ENCODE measurements at regions not wholly inside any gene's neighbourhood (a gene's known extent, or its start where the extent isn't known, plus 50 kb on each side); places are given as distances from the start of the nearest gene placed in this dataset.

DNA sequence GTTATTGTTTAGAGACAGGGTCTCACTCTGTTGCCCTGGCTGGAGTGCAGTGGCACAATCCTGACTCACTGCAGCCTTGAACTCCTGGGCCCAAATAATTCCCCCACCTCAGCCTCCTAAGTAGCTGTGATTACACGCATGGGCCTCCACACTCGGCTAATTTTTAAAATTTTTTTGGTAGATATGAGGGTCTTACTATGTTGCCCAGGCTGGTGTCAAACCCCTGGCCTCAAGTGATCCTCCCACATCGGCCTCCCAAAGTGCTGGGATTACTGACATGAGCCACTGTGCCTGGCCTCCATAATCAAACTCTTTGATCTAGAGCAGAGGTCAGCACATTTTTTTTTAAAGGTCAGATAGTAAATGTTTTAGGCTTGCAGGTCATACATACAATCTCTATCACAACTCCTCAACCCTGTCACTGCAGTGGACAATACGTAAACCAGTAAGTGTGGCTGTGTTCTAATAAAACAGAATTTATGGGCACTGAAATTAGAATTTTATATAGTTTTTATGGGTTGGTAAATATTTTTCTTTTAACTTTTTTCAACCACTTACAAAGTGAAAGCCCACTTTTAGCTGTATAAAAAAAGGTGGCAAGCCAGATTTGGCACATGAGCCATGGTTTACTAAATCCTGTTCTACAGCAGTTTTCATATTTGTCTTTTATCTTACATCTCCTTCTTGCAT is 105.1 kb upstream of the RAPGEF2 start:
- H3K9ac ChIP-seq = no peak overlapping the region
- no peaks in the 10 kb centered on the region for H3K9me3 ChIP-seq (ENCODE audit: control insufficient read depth, low read length)
- H3K4me1 ChIP-seq = no peaks in the 10 kb centered on the region
- no peaks in the 10 kb centered on the region for H3K79me2 ChIP-seq
- H3K27ac ChIP-seq = no peak overlapping the region
- H3K27me3 ChIP-seq (ENCODE audit: control insufficient read depth, insufficient read depth, low read length) = no peaks in the 10 kb centered on the region
- no peaks in the 10 kb centered on the region for H3K36me3 ChIP-seq (ENCODE audit: control insufficient read depth, insufficient read depth, low read length)
- TF ChIP-seq, protein P1, sequence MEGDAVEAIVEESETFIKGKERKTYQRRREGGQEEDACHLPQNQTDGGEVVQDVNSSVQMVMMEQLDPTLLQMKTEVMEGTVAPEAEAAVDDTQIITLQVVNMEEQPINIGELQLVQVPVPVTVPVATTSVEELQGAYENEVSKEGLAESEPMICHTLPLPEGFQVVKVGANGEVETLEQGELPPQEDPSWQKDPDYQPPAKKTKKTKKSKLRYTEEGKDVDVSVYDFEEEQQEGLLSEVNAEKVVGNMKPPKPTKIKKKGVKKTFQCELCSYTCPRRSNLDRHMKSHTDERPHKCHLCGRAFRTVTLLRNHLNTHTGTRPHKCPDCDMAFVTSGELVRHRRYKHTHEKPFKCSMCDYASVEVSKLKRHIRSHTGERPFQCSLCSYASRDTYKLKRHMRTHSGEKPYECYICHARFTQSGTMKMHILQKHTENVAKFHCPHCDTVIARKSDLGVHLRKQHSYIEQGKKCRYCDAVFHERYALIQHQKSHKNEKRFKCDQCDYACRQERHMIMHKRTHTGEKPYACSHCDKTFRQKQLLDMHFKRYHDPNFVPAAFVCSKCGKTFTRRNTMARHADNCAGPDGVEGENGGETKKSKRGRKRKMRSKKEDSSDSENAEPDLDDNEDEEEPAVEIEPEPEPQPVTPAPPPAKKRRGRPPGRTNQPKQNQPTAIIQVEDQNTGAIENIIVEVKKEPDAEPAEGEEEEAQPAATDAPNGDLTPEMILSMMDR (IDR thresholded peaks at IDR 0.05) = no peak
- no peak overlapping the region for H3K4me2 ChIP-seq (ENCODE audit: low read length)
- no peak overlapping the region for H3K4me3 ChIP-seq (ENCODE audit: low read depth, low read length)
- no peak overlapping the region for H2AFZ ChIP-seq

DNA sequence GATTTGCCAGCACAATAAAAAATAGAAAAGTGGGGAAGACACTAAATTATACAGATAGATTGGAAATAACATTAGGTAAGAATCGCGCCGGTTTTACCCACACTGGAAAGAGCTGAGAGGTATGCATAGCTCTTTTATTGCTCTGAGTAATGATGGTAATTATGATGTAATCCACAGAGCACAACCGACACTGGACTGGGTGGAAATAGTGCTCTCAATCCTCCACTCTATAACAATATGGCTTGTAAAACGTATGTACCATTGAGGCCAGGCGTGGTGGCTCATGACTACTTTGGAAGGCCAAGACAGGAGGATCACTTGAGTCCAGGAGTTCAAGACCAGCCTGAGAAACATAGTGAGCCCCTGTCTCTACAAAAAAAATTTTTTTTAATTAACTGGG is 104.3 kb upstream of the RAPGEF2 start:
- Histone ChIP-seq H3K4me2 (ENCODE audit: low read length) (no peak overlapping the region), H3K9ac (no peak overlapping the region), H3K27ac (no peak overlapping the region), H2AFZ (no peak overlapping the region), H3K4me3 (ENCODE audit: low read depth, low read length) (no peak overlapping the region), H3K27me3 (ENCODE audit: control insufficient read depth, insufficient read depth, low read length) (no peaks in the 10 kb centered on the region), H3K4me1 (no peaks in the 10 kb centered on the region), H3K79me2 (no peaks in the 10 kb centered on the region), H3K9me3 (ENCODE audit: control insufficient read depth, low read length) (no peaks in the 10 kb centered on the region), H3K36me3 (ENCODE audit: control insufficient read depth, insufficient read depth, low read length) (no peaks in the 10 kb centered on the region)
- TF ChIP-seq, protein P1 (IDR thresholded peaks at IDR 0.05) = no peak

DNA sequence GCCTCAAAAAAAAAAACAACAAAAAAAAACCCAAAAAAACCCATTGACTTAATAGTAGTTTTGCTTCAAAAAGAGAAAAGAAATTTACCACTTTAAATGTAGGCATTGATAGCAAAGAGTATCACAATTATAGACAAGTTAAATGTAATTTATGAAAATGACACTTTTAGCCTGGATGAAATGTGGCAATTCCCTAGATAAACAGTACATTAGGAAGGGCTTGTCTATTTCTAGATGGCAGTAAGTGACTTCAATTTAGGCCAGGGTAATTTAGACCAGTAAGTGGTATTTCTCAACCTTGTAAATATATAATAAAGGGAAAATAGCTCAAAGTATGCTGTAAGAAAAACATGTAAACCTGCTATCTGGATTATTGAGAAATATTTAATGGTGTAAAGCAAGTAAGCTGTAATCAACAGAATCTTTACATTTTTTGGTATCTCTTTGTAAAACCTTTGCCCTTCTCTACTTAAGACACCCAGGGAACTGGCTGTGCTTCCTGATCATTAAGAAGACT is 103.7 kb upstream of the RAPGEF2 start:
- Histone ChIP-seq H3K79me2 (no peaks in the 10 kb centered on the region), H3K9me3 (ENCODE audit: control insufficient read depth, low read length) (no peaks in the 10 kb centered on the region), H3K9ac (no peak overlapping the region), H3K4me2 (ENCODE audit: low read length) (no peak overlapping the region), H2AFZ (no peak overlapping the region), H3K4me1 (no peaks in the 10 kb centered on the region), H3K27ac (no peak overlapping the region), H3K36me3 (ENCODE audit: control insufficient read depth, insufficient read depth, low read length) (no peaks in the 10 kb centered on the region), H3K27me3 (ENCODE audit: control insufficient read depth, insufficient read depth, low read length) (no peaks in the 10 kb centered on the region), H3K4me3 (ENCODE audit: low read depth, low read length) (no peak overlapping the region)
- TF ChIP-seq, protein P1 (IDR thresholded peaks at IDR 0.05) = no peak

DNA sequence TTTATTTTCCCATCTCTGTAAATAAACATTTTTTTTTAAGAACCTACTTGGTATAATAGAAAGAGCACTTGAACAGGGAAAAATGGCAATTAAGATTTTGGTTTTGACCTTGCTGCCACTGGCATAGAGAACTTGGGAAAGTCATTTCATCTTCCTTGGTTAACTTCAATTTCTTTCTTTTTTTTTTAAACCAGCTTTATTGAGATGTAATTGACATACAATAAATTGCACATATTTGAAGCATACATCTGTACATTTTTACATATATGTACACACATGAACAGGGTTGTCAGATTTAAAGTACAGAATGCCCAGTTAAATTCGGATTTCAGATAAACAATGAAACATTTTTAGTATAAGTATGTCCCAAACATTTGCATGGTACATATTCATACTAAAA is 103.0 kb upstream of the RAPGEF2 start:
- H2AFZ ChIP-seq = no peak overlapping the region
- H3K4me1 ChIP-seq = no peaks in the 10 kb centered on the region
- TF ChIP-seq, protein P1 (IDR thresholded peaks at IDR 0.05) = no peak

DNA sequence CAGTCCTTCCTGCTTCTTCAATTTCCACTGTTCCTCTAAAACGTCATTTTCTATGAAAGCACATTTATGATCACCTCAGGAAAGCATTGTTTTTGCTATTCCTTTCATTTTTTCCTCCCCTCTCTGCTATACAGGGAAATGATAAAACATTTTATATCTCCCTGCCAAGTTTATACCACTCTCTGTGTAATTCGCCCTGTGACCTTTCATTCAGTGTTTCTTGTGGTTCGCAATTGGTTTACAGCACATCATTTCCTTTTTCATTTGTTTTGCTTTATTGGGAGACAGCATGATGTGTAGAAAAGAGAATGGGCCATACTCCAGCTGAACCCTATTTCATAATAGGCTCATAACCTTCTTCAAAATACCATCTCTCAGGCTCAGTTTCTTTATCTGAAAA is 99.9 kb upstream of the RAPGEF2 start:
- no peak overlapping the region for H3K27ac ChIP-seq

More for the DNA sequence above, 103.0 kb upstream of the RAPGEF2 start:
- no peak overlapping the region for H3K4me3 ChIP-seq (ENCODE audit: low read depth, low read length)
- no peak overlapping the region for H3K27ac ChIP-seq
- H3K79me2 ChIP-seq = no peaks in the 10 kb centered on the region
- H3K27me3 ChIP-seq (ENCODE audit: control insufficient read depth, insufficient read depth, low read length) = no peaks in the 10 kb centered on the region
- H3K4me2 ChIP-seq (ENCODE audit: low read length) = no peak overlapping the region
- no peaks in the 10 kb centered on the region for H3K9me3 ChIP-seq (ENCODE audit: control insufficient read depth, low read length)
- no peak overlapping the region for H3K9ac ChIP-seq
- no peaks in the 10 kb centered on the region for H3K36me3 ChIP-seq (ENCODE audit: control insufficient read depth, insufficient read depth, low read length)

More for the DNA sequence above, 99.9 kb upstream of the RAPGEF2 start:
- no peak overlapping the region for H3K9ac ChIP-seq
- H3K4me2 ChIP-seq (ENCODE audit: low read length) = no peak overlapping the region
- H3K36me3 ChIP-seq (ENCODE audit: control insufficient read depth, insufficient read depth, low read length) = no peaks in the 10 kb centered on the region
- no peaks in the 10 kb centered on the region for H3K79me2 ChIP-seq
- TF ChIP-seq, protein P1 (IDR thresholded peaks at IDR 0.05) = no peak
- H3K4me1 ChIP-seq = no peaks in the 10 kb centered on the region
- no peak overlapping the region for H2AFZ ChIP-seq
- no peaks in the 10 kb centered on the region for H3K27me3 ChIP-seq (ENCODE audit: control insufficient read depth, insufficient read depth, low read length)
- no peak overlapping the region for H3K4me3 ChIP-seq (ENCODE audit: low read depth, low read length)
- no peaks in the 10 kb centered on the region for H3K9me3 ChIP-seq (ENCODE audit: control insufficient read depth, low read length)
